H9 (cell line): ENCODE measurements at regions not wholly inside any gene's neighbourhood (a gene's known extent, or its start where the extent isn't known, plus 50 kb on each side); places are given as distances from the start of the nearest gene placed in this dataset.

Source experiments
- DNase-seq: peaks from one replicate; pipeline ENCODE4 v3.0.0-alpha.2; 2017
- H2AFZ ChIP-seq: one replicate; pipeline ENCODE4 v1.6.1; 2013; ENCODE audit warnings: mild to moderate bottlenecking, low read length, control low read depth, moderate library complexity
- H2AK5ac ChIP-seq: 2 replicates; pipeline ENCODE4 v1.6.1; 2013; ENCODE audit warnings: low read length, control low read depth, mixed read lengths; ENCODE audit not compliant: insufficient read length
- H2BK120ac ChIP-seq: one replicate; pipeline ENCODE4 v1.6.1; 2013; ENCODE audit warnings: low read depth, mild to moderate bottlenecking, low read length, control low read depth, inconsistent platforms; ENCODE audit not compliant: poor library complexity, severe bottlenecking
- H2BK12ac ChIP-seq: 2 replicates; pipeline ENCODE4 v1.6.1; 2013; ENCODE audit warnings: low read length, control low read depth, mixed read lengths, low read depth; ENCODE audit not compliant: insufficient read length
- H2BK15ac ChIP-seq: 2 replicates; pipeline ENCODE4 v1.6.1; 2013; ENCODE audit warnings: low read depth, low read length, control low read depth
- H2BK20ac ChIP-seq: one replicate; pipeline ENCODE4 v1.6.1; 2013; ENCODE audit warnings: low read depth, mild to moderate bottlenecking, low read length, control low read depth, inconsistent platforms; ENCODE audit not compliant: poor library complexity, severe bottlenecking
- H2BK5ac ChIP-seq: 2 replicates; pipeline ENCODE4 v1.6.1; 2013; ENCODE audit warnings: low read length, control low read depth, mixed read lengths; ENCODE audit not compliant: insufficient read length
- H3K14ac ChIP-seq: 2 replicates; pipeline ENCODE4 v1.6.1; 2013; ENCODE audit warnings: low read length, control low read depth; ENCODE audit not compliant: insufficient read depth
- H3K18ac ChIP-seq: 2 replicates; pipeline ENCODE4 v1.6.1; 2013; ENCODE audit warnings: low read depth, mild to moderate bottlenecking, mixed read lengths, low read length, control low read depth; ENCODE audit not compliant: insufficient read length
- H3K23ac ChIP-seq: 2 replicates; pipeline ENCODE4 v1.6.1; 2013; ENCODE audit warnings: low read length, control low read depth, mixed read lengths, low read depth; ENCODE audit not compliant: insufficient read length
- H3K23me2 ChIP-seq: 2 replicates; pipeline ENCODE4 v1.6.1; 2013; ENCODE audit warnings: low read depth, mild to moderate bottlenecking, mixed read lengths, low read length, control low read depth; ENCODE audit not compliant: insufficient read length, poor library complexity, severe bottlenecking
- H3K27ac ChIP-seq: 2 replicates; pipeline ENCODE4 v1.5.1; 2013; ENCODE audit warnings: low read length, control low read depth, mixed read lengths, low read depth; ENCODE audit not compliant: insufficient read length
- H3K27me3 ChIP-seq: 2 replicates; pipeline ENCODE4 v1.6.1; 2013; ENCODE audit warnings: low read length, control low read depth, inconsistent platforms; ENCODE audit not compliant: insufficient read depth
- H3K4ac ChIP-seq: 2 replicates; pipeline ENCODE4 v1.6.1; 2013; ENCODE audit warnings: low read depth, mild to moderate bottlenecking, control low read depth, inconsistent platforms, low read length, moderate library complexity
- H3K4me1 ChIP-seq: 2 replicates; pipeline ENCODE4 v1.6.1; 2013; ENCODE audit warnings: low read length, control low read depth, inconsistent platforms; ENCODE audit not compliant: insufficient read depth
- H3K4me2 ChIP-seq: 2 replicates; pipeline ENCODE4 v1.6.1; 2013; ENCODE audit warnings: low read length, control low read depth, mixed read lengths; ENCODE audit not compliant: insufficient read length, insufficient read depth
- H3K56ac ChIP-seq: 2 replicates; pipeline ENCODE4 v1.6.1; 2013; ENCODE audit warnings: low read depth, mild to moderate bottlenecking, mixed read lengths, low read length, control low read depth; ENCODE audit not compliant: insufficient read length
- H3K79me1 ChIP-seq: 2 replicates; pipeline ENCODE4 v1.6.1; 2013; ENCODE audit warnings: low read depth, mild to moderate bottlenecking, moderate library complexity, low read length, control low read depth, inconsistent platforms; ENCODE audit not compliant: insufficient read depth, poor library complexity, severe bottlenecking
- H3K79me2 ChIP-seq: 2 replicates; pipeline ENCODE4 v1.6.1; 2013; ENCODE audit warnings: low read length, control low read depth, inconsistent platforms; ENCODE audit not compliant: insufficient read depth
- H3K9ac ChIP-seq: 2 replicates; pipeline ENCODE4 v1.6.1; 2013; ENCODE audit warnings: low read length, control low read depth, mixed read lengths; ENCODE audit not compliant: insufficient read length; ENCODE audit errors: extremely low read depth
- H3K9me3 ChIP-seq: one replicate; pipeline ENCODE4 v1.6.1; 2013; ENCODE audit warnings: low read depth, low read length, inconsistent platforms; ENCODE audit not compliant: control insufficient read depth
- H3T11ph ChIP-seq: one replicate; pipeline ENCODE4 v1.6.1; 2013; ENCODE audit warnings: mild to moderate bottlenecking, low read length, control low read depth, inconsistent platforms
- H4K20me1 ChIP-seq: one replicate; pipeline ENCODE4 v1.6.1; 2013; ENCODE audit not compliant: control insufficient read depth, insufficient read length, insufficient read depth
- H4K5ac ChIP-seq: 2 replicates; pipeline ENCODE4 v1.6.1; 2013; ENCODE audit warnings: low read depth, mild to moderate bottlenecking, mixed read lengths, low read length, control low read depth; ENCODE audit not compliant: insufficient read length
- H4K8ac ChIP-seq: replicated peaks from 2 replicates; pipeline ENCODE4 v1.6.1; 2013; ENCODE audit warnings: low read length, control low read depth, mixed read lengths, low read depth; ENCODE audit not compliant: insufficient read length
- H4K91ac ChIP-seq: 2 replicates; pipeline ENCODE4 v1.6.1; 2013; ENCODE audit warnings: low read depth, mild to moderate bottlenecking, moderate library complexity, mixed read lengths, low read length, control low read depth; ENCODE audit not compliant: insufficient read length
- H3K27ac Mint-ChIP-seq, 3 experiments: 2 replicates in 2 of 3; 3 replicates in 1 of 3; pipeline ENCODE4 v1.8.0; 2020 to 2021; ENCODE audit warnings: mixed read lengths in 3 of 3, mild to moderate bottlenecking in 1 of 3, moderate library complexity in 1 of 3
- H3K27me3 Mint-ChIP-seq: 2 replicates; pipeline ENCODE4 v1.8.0; 2021; ENCODE audit warnings: low read depth, mild to moderate bottlenecking, moderate library complexity, mixed read lengths
- H3K36me3 Mint-ChIP-seq, 3 experiments: 2 replicates in 2 of 3; 3 replicates in 1 of 3; pipeline ENCODE4 v1.8.0; 2020 to 2021; ENCODE audit warnings: low read depth in 3 of 3, mixed read lengths in 3 of 3; ENCODE audit not compliant: insufficient read depth in 1 of 3
- H3K4me1 Mint-ChIP-seq, 2 experiments: 2 replicates each; pipeline ENCODE4 v1.8.0; 2020; ENCODE audit warnings: mixed read lengths in 2 of 2
- H3K4me3 Mint-ChIP-seq, 2 experiments: 2 replicates in 1 of 2; 3 replicates in 1 of 2; pipeline ENCODE4 v1.8.0; 2020 to 2021; ENCODE audit warnings: mild to moderate bottlenecking in 2 of 2, mixed read lengths in 2 of 2, moderate library complexity in 1 of 2
- H3K9me3 Mint-ChIP-seq, 2 experiments: 2 replicates in 1 of 2; 3 replicates in 1 of 2; pipeline ENCODE4 v1.8.0; 2020; ENCODE audit warnings: mild to moderate bottlenecking in 2 of 2, mixed read lengths in 2 of 2, moderate library complexity in 1 of 2
- CTCF ChIP-seq: fragments of 200-600 bp; sonication (generic); conservative IDR thresholded peaks from 3 replicates; pipeline ENCODE4 v1.8.0; 2021; ENCODE audit warnings: antibody characterized with exemption, mild to moderate bottlenecking
- WGBS: extraction: QIAGEN DNeasy Blood & Tissue Kit; methylation state at CpG from one replicate; pipeline ENCODE4 v1.1.7; 2013; ENCODE audit warnings: missing lambda C conversion rate, low lambda C conversion rate, mixed read lengths; ENCODE audit not compliant: insufficient read length; ENCODE audit errors: extremely low coverage; 5-methylcytosine and 5-hydroxymethylcytosine counted together

DNA sequence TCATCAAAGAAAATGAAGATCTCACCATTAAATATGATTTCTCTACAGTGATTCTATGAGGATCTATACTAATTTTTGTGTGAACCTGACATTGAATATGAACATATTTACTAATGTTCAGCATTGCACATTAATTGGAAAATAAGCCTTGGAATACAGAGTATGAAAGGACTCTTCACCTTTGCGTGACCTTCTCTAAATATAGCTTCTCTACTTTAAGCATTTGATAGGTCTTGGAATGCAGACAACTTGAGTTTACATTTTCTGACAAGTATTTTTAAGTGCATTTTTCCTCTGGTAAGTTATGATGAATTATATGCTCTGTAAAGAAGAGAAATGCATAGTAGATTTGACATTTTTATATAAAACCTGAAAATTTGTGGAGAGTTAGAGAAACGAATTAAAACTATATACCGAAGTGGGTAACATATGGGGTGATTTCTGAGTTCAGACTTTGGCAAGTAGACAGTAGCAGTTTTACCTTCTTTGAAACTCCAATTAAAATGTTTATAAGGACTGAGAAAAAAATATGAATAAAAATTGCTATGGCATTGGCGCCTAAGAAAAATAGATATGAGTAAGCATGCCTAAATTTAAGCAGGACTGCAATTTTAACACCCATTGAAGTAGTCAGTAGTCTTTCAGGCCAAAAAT, 371.9 kb downstream of the GABRG1 start:
- Histone ChIP-seq H3K9me3 (no peaks in the 10 kb centered on the region), H3K18ac (no peak overlapping the region), H3K79me2 (no peaks in the 10 kb centered on the region), H4K20me1 (no peaks in the 10 kb centered on the region), H3K4ac (no peak overlapping the region), H3K4me1 (no peaks in the 10 kb centered on the region), H2BK12ac (no peak overlapping the region), H2AK5ac (no peak overlapping the region), H2BK5ac (no peak overlapping the region), H4K8ac (no peak overlapping the region), H4K5ac (no peak overlapping the region), H3K23ac (no peak overlapping the region), H2BK20ac (no peak overlapping the region), H4K91ac (no peak overlapping the region), H3K27me3 (no peaks in the 10 kb centered on the region), H3K27ac (no peak overlapping the region), H3K4me2 (no peak overlapping the region), H2BK15ac (no peak overlapping the region), H3K14ac (no peak overlapping the region), H3K79me1 (no peaks in the 10 kb centered on the region), H3K56ac (no peak overlapping the region), H2BK120ac (no peak overlapping the region), H3K23me2 (no peaks in the 10 kb centered on the region), H3T11ph (no peak overlapping the region), H2AFZ (no peak overlapping the region), H3K9ac (no peak overlapping the region)
- no peak overlapping the region for H3K4me3 Mint-ChIP-seq
- no peak overlapping the region for H3K27ac Mint-ChIP-seq
- no peaks in the 10 kb centered on the region for H3K27me3 Mint-ChIP-seq
- no peaks in the 10 kb centered on the region for H3K4me1 Mint-ChIP-seq
- DNase-seq: no peak
- H3K9me3 Mint-ChIP-seq: no peaks in the 10 kb centered on the region
- H3K36me3 Mint-ChIP-seq: no peaks in the 10 kb centered on the region
- TF ChIP-seq CTCF: no peak
- no CpG with 5 or more reads among the region's 4 CpGs for WGBS
